GM18867 (cell line): ENCODE measurements at regions not wholly inside any gene's neighbourhood (a gene's known extent, or its start where the extent isn't known, plus 50 kb on each side); places are given as distances from the start of the nearest gene placed in this dataset.
"Not testable (repeated sequence)": the region's sequence is repeated elsewhere in the genome, so short reads cannot be mapped to it uniquely, and the experiment has no call there.

Experiments
- ATAC-seq: cut with Tn5 transposase; IDR thresholded peaks from one replicate; pipeline ENCODE4 v1.9.1; 2021; ENCODE audit warnings: mild to moderate bottlenecking, moderate library complexity; ENCODE audit not compliant: unreplicated experiment

GRCh38 chr16:16928532-16929109 is 542.1 kb downstream of the XYLT1 start:
- no peak for ATAC-seq

DNA sequence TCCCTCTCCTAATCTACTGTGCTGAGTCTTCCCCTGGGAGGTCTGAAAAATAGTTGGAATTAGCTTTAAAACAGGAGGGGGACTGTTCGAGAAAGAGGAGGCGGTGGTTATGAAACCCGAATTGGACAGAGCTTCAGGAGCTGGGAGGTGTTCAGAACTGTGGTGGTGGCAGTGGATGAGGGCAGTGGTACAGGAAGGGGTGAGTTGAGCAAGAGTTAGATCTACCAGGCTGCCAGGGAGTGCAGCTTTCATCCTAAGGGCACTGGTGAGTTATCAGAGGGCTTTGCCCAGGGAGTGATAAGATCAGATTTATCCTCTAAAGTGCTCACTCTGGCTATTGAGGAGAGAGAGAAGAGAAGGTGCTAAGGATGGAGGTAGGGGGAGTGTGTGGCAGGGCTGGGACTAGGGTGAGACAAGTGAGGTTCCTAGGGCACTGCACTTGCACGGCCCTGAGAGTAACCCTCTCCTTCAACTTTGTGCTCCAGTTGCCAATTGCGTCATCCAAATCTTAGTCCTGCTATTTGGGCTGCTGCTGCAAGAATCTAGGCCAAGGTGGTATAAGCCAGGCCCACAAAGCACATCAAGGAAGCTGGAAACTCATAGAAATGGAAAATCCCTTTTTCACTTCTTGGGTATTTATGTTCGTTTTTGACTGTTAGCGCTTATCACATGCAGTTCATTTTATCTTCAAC is 540.3 kb downstream of the XYLT1 start:
- no peak for ATAC-seq

DNA sequence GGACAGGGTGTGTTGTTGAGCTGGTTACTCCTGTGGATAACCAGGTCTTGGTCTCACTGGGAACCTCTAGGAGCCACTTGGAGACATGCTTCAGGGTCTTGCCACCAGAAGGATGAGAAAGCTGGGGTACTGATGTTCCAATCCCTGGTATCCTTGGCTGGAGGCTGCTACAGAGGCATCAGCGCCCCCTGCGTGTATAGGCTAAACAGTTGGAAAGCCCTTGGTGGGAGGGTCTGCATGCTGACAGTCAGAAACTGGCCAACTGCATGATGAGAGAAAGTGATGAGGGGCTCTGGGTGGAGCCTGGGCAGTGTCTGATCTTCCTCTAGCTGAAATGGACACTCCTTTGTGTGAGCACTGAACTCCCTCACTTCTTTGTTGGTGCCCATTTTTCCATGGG is 536.9 kb downstream of the XYLT1 start:
- ATAC-seq: no peak

GRCh38 chr16:16934660-16935059 is 536.1 kb downstream of the XYLT1 start:
- ATAC-seq: no peak

DNA sequence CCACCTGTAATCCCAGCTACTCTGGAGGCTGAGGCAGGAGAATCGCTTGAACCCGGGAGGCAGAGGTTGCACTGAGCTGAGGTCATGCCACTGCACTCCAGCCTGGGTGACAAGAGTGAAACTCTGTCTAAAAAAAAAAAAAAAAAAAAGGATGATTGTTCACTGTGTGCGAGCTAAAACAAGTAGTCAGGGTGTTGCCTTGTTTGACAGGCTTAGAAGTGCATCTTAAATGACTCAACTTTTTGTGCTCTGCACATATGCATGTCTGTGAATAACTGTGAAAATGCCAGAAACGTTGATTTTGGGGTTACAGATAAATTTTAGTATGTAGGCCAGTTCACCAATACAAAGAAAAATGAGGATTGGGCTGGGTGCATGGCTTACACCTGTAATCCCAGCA is 534.9 kb downstream of the XYLT1 start:
- ATAC-seq: not testable (repeated sequence)

GRCh38 chr16:16937576-16937975 is 533.2 kb downstream of the XYLT1 start:
- no peak for ATAC-seq

DNA sequence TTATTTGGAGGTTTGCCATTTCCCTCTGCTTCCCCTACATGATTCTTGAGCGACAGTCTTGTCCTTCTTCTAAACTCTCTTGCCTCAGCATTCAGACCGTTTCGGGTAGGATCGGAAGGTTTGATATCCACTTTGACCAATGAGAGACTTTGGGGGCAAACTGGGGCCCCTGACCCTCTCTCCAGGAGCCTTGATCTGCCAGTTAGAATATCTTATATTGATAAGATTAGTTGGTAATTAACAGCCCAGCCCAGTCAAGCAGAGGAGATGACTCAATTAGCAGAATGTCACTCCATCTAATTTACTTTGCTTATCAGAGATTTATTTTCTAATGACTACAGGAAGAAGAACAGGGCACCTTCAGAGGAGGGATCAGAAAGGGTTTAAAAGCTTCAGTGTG is 532.8 kb downstream of the XYLT1 start:
- ATAC-seq: no peak

- ATAC-seq: no peak
Measured at GRCh38 chr16:16938980-16939379, 531.8 kb downstream of the XYLT1 start.

GRCh38 chr16:16940351-16940750 is 530.4 kb downstream of the XYLT1 start:
- ATAC-seq: no peak

DNA sequence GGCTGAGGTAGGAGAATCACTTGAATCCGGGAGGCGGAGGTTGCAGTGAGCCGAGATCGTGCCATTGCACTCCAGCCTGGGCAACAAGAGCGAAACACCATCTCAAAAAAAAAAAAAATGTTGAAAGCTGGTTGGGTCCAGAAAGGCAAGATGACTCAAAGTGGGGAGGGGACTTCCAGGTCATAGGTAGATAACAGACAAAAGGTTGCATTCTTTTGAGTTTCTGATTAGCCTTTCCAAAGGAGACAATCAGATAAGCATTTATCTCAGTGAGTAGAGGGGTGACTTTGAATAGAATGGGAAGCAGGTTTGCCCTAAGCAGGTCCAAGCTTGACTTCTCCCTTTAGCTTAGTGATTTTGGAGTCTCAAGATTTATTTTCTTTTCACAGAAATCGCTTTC is 527.9 kb downstream of the XYLT1 start:
- not testable (repeated sequence) for ATAC-seq

DNA sequence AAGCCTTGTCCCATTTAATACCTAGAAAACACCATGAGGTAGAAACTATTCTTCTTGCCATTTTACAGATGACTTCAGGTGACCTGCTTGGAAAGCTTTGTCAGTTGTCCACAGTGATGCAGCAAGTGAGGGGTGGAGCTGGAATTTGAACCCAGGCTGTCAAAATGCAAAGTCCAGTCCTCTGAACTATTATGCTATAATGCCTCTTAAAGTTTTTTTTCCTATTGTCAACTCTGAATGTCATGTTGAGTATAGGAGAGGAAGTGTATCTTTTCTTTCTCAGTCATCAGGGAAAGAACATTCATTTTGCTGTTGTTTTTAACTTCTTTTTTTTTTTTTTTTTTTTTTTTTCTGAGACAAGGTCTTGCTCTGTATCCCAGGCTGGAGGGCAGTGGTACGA is 525.6 kb downstream of the XYLT1 start:
- no peak for ATAC-seq

- ATAC-seq: no peak
Measured at GRCh38 chr16:16956376-16956775, 514.4 kb downstream of the XYLT1 start.

DNA sequence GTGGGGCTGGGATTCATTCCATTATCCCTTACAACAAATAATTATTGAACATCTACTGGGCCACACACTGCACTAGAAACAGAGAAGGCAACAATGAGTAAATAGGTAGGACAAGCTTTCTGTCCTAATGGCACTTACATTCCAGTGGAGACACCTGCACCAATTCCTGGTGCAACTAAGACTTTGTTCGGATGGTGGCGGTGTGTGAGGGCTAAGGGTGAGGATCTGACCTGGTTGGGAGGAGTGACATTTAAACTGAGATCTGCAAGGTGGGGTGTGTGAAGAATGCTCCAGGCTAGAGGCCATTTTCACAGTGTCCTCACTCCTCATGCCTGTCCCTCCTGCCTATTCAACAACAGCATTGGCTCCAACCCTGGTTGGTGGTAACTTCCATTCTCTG is 510.0 kb downstream of the XYLT1 start:
- ATAC-seq: no peak

GRCh38 chr16:16966439-16966838 is 504.3 kb downstream of the XYLT1 start:
- ATAC-seq: no peak

DNA sequence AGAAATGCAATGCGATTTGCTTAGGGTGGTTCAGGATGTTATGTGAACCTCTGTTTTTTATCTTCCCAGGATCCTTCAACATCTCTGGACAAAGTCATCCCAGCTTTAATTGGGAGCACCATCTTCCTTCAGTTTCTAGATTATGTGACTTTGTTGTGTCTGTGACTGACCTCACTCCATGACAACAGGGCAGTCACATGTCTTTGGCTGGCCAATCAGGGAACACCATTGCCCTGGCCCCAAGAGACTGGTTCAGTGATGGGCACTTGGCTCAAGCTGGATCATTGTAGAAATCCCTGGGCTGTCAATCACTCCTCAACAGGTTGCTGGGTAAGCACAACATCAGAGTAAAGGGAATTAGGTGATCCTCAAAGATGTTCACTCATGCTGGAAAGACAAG is 499.7 kb downstream of the XYLT1 start:
- no peak for ATAC-seq

DNA sequence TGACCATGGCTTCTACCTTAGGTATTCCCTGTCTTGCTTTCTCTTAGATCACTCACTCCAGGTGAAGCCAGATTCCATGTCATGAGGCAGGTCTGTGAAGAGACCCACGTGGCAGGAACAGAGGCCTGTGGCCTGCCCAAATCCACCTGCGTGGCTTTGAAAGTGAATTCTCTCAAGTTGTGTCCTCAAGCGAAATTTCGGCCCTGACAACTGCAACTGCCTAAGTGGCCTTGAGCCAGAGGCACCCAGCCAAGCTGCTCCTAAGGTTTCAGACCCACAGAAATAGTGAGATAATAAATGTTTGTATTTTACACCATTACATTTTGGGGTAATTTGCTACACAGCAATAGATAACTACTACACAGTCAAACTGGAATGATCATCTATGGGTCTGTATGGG is 497.9 kb downstream of the XYLT1 start:
- ATAC-seq: no peak

DNA sequence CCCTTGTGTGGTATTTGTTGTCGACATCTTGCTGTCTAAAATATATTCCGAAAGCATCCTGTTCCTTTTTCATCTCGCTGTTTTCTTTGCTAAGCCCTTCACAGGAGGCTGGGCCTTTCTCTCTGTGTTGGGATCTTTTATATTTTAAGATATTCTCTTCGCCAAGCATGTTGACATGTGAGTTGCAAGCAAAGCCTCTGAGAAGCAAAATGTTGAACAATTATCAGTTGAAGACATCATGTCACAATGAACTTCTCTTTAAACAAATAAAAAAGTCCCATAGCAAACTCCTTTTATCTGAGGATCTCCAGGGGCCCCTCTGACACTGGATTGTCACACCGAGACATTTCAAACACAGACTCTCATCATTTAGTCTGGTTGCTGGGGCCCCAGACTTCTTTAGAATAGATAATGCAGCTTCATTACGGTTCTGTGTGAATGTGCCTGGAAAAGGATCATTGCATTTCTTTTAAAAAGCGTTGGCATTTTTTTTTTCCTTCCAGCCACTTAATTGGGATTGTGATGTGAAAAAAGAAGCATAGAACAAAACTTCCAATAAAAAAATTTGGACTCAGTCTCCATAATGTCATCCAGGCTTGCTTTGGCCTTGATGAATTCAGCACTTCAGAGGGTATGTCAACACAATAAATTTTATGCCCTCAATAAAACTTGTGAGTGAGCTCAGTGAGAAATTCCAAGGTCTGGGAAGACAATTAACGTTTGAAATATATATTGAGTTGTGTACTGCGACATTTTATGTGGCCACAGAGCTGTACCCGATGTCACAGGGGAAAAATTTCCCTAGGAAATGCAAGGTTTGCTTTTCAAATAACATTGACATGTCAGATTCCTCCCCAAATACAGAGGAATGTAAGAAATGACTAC is 496.8 kb downstream of the XYLT1 start:
- no peak for ATAC-seq

DNA sequence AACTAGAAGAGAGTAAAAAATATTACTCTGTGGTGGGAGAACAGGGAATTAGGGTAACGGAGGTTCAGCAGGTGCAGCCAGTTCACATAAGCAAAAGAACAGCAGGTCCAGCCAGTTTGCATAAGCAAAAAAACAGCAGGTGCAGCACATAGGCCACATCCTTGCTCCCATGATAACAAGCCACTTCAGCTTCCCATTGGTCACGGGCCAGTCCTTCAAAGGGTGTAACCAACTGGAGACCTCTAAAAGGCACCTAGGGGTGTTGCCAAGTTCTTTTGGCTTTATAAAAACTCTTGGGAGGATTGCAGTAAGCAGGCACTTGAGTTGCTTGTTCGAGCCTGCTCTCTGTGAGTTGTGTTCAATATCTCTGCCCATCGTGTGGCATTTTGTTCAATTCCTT is 488.1 kb downstream of the XYLT1 start:
- no peak for ATAC-seq

- ATAC-seq: no peak
Measured at GRCh38 chr16:16983582-16983981, 487.2 kb downstream of the XYLT1 start.

GRCh38 chr16:16984091-16984490 is 486.7 kb downstream of the XYLT1 start:
- ATAC-seq: not testable (repeated sequence)

- no peak for ATAC-seq
Measured at GRCh38 chr16:16985707-16986106, 485.1 kb downstream of the XYLT1 start.

- no peak for ATAC-seq
Measured at GRCh38 chr16:16988963-16989362, 481.8 kb downstream of the XYLT1 start.
